G401.6 (cell line): ENCODE measurements at regions not wholly inside any gene's neighbourhood (a gene's known extent, or its start where the extent isn't known, plus 50 kb on each side); places are given as distances from the start of the nearest gene placed in this dataset.

Experiments
- FAIRE-seq: peaks from 2 replicates; lab custom pipeline; 2012; peaks lifted over from hg19 to GRCh38; lab: Jason Lieb, UNC

DNA sequence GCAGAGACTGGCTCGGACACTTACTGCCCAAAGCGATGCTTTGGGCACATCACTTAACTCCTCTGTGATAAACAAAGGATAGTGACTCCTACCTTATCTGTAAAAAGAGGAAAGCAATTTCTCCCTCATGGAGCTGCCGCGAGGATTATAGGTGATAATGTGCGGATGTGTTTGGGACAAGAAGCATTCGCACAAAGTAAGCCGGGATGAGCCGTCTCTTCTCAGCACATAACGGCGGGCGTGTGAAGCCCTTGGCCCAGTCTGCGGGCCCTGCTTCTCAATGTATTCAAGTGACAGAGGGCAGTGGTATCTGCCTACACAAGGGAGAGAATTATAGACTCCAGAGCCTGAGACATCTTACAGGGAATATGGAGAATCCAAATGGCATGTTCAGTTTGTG is 550.3 kb upstream of the CPEB2 start:
- no peak for FAIRE-seq

DNA sequence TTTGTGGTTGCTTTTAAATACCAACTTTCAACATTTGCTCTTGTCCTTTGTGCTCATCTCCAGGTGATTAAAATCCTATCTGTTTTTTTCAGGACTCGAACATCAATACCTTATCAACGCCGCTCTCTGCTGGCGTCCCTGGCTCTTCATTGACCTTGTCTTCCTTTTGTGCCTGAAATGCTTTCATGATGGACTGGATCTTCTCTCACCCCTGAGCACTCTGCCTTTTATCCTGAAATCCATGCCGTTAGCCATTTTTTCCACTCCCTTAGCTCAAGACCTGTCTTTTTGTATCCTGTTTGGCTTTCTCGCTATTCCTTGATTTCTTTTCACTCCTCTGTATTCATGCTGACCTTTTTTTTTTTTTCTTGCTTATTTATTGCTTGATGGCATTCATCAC is 549.5 kb upstream of the CPEB2 start:
- FAIRE-seq: no peak

DNA sequence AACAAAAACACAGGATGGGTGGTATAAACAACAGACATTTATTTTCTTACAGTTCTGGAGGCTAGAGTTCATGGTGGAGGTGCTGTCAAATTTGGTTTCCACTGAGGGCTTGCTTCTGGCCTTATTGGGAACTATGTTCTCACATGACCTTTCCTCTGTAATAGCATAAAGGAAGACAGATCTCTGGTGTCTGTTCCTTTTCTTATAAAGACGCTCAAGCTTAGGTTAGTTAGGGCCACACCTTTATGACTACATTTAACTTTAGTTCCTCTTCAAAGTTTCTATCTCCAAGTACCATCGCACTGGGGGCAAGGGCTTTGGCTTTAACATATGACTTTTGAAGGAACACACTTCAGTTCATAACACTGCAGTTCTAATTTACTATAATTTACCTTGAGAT is 543.8 kb upstream of the CPEB2 start:
- no peak for FAIRE-seq

- no peak for FAIRE-seq
Measured at GRCh38 chr4:14465057-14465456, 537.2 kb upstream of the CPEB2 start.

GRCh38 chr4:14465507-14465906 is 536.8 kb upstream of the CPEB2 start:
- FAIRE-seq: no peak

DNA sequence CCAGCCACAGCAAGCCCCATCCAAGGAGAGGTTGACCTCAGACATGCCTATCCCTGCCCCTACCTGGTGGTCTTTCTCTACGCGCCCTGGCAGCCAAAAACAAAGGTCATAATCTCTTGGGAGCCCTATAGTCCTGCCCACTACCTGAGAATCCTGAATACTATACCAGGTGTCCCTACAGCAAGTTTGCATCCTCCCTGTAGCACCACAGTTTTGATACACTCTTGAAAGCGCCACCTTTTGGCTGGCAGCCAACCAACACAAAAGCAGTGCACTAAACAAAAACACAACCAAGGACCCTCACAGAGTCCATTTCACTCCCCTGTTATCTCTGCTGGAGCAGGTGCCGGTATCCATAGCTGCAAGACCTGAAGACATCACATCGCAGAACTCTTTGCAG is 523.8 kb upstream of the CPEB2 start:
- FAIRE-seq: no peak

DNA sequence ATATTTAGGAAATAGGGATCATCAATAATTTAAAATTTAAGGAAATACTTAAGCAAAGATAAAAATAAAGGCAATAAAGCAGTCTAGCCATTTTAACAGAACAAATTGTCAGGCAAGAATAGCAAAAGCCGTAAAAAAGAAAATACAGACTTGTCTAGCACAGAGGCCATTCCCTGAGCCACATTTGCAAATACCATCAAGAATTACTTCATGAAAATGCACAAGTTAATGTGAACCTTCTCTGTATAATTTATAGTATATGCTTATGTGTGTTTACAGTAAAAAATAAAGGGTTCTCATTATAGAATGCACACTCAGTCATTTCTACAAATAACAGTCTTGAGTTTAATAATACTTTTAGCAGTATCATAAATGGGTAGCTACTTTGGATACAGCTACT is 505.9 kb upstream of the CPEB2 start:
- no peak for FAIRE-seq

GRCh38 chr4:14496969-14497368 is 505.3 kb upstream of the CPEB2 start:
- FAIRE-seq: no peak

GRCh38 chr4:14504162-14504561 is 498.1 kb upstream of the CPEB2 start:
- FAIRE-seq: no peak

DNA sequence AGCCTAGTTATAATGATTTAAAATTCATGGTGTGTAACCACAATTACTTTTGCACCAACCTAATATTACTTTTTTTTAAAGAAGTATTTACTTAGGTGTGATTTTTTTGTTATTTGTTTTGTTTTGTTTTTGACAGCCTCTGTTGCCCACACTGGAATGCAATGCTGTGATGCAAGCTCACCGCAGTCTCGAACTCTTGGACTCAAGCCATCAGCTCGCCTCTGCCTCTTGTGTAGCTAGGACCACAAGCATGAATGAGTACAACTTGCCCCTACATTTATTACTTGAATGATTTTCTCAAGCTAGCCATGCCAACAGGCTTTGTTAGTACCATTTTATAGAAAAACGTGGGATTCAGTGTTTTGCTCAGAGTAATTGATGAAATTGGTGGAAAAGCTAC is 488.8 kb upstream of the CPEB2 start:
- FAIRE-seq: no peak

GRCh38 chr4:14515556-14515955 is 486.7 kb upstream of the CPEB2 start:
- FAIRE-seq: no peak

- FAIRE-seq: no peak
Measured at GRCh38 chr4:14518136-14518535, 484.1 kb upstream of the CPEB2 start.

- FAIRE-seq: no peak
Measured at GRCh38 chr4:14520171-14520570, 482.1 kb upstream of the CPEB2 start.

DNA sequence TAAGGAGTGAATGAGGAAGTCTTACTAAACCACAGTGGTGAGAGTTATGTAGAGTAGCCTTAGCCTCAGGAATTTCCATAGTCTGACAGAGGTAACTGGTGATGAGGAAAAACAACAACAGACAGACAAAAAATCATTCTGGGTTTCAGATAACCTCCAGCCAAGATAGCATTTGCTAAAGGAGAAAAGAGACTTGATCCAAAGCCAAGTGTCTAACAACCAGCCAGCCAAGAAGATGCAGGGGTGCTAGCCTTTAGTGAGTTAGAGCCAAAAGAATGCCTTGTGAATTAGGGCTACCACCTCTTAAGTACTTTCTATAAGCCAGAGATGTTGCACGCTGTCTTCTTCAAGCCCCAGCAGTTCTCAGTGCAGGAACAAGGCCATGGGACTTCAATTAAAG is 478.0 kb upstream of the CPEB2 start:
- FAIRE-seq: no peak

DNA sequence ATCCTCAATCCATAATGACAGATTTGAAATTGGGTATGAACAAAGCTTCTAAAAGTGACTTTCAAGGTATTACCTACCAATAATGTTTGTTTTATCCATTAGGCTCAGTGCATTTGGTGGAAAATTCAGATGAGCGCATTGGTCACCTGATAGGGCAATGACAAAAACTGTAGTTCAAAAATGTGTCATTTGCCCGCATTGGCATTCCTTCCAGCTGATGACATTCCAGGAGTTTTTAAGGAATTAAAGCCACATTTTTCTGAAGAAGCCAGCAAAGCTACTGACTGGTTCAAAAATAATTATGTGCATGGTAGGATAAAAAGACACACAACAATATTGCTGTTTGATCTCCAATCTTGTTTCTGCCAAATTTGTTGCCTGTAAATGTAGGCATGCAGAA is 473.4 kb upstream of the CPEB2 start:
- FAIRE-seq: no peak

GRCh38 chr4:14529653-14530052 is 472.6 kb upstream of the CPEB2 start:
- FAIRE-seq: no peak

DNA sequence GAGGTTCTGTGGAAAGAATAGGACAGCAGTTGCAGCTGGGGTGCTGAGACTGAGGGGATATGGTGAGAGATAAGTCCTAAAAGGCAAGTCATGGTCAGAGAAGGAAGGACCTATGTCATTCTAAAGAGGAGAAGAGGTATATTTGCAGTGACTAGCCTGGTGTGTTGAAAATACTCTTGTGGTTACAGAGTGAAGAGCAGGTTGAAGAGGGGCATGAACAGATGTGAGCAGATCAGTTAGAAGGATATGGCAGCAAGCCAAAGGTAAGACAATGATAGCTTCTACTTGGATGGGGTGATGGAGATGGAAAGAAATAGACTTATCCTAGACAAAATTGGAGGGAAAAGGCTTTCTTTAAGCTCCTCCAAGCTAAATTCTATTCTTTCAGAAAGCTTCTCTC is 469.8 kb upstream of the CPEB2 start:
- FAIRE-seq: no peak

DNA sequence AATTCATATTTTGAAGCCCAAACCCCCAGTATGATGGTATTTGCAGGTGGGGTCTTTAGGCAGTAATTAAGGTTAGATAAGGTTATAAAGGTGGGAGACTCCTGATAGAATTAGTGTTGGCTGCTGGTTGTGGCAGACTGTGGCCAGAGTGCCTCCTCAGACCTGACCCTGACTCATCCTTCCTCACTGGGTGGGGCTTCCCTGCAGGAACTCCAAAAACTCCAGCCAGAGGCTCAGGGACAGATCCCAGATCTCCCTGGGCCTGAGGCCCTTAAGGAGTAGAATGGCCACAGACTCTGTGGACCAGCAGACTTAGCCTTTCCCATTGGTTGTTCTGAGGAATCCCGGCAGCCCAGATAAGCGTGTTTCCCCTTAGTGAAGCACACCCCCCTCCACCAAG is 463.0 kb upstream of the CPEB2 start:
- no peak for FAIRE-seq

DNA sequence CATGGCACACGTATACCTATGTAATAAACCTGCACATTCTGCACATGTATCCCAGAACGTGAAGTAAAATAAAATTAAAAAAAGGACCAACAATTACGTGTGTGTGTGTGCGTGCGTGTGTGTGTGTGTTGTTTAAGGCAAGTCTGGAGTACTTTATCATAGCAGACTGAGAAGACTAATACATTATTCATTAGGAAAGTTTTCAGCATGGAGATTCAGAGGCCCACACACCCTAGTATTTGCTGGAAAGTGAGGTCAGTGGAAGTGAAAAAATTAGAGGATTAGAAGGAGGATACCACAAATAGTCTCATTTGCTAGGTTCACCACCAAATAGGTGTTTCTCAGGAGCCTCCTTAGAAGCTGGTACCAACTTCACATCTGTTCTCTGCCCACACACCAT is 457.1 kb upstream of the CPEB2 start:
- no peak for FAIRE-seq

DNA sequence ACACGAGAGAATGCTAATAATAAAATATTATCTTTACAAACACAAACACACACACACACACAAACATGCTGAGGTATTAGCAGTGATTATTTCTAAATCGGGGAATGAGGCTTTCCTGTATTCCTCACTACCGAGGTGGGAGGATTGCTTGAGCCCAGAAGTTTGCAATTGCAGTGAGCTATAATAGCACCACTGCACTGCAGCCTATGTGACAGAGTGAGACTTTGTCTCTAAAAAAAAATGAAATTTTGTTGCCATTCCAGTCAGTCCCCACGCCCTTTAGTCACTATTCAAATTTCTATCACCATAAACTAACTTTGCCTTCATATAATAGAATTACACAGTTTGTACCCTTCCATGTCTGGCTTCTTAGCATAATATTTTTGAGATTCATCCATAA is 456.5 kb upstream of the CPEB2 start:
- no peak for FAIRE-seq

GRCh38 chr4:14552119-14552518 is 450.2 kb upstream of the CPEB2 start:
- FAIRE-seq: no peak

- FAIRE-seq: no peak
Measured at GRCh38 chr4:14559646-14560045, 442.6 kb upstream of the CPEB2 start.

DNA sequence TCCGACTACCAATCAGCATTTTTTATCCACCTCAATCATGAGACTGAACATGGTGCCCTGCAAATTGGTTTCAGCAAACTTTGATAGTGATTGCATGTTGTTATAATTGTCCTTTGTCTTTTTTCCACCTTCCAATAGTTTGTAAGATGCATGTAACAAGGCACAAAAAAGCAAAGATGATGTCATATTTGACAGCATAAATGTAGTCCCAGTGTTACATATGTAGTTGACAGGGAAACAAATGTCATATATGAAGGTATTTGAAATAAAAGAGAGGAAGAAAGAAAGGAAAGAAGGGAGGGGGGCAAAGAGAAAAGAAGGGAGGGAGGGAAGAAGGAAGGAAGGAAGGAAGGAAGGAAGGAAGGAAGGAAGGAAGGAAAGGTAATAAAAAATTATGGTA is 441.7 kb upstream of the CPEB2 start:
- FAIRE-seq: no peak

DNA sequence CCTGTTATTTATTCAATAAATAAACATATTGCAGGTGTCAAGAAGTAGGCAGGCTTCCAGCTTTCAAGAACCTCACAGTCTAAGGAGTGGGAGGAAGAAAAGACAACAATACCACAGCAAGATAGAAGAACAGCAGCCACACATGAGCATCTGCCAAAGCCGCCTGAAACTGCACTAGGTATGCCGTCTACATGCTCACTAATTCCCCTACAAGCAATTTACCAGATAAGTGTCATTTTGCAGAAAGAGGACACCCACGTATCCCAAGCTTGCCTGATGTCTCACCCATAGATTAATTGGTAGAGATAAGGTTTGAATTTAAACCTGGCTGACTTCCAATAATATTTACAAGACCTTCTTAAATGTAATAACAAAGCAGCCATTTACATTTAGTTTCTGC is 439.4 kb upstream of the CPEB2 start:
- no peak for FAIRE-seq

GRCh38 chr4:14564281-14564680 is 438.0 kb upstream of the CPEB2 start:
- FAIRE-seq: no peak

GRCh38 chr4:14566518-14566917 is 435.8 kb upstream of the CPEB2 start:
- no peak for FAIRE-seq
